OCI-LY1 (cell line): ENCODE measurements at regions not wholly inside any gene's neighbourhood (a gene's known extent, or its start where the extent isn't known, plus 50 kb on each side); places are given as distances from the start of the nearest gene placed in this dataset.

Experiments
- EZH2 ChIP-seq: fragments of 200-600 bp; sonication (generic), shearing (Covaris generic); IDR thresholded peaks from 2 replicates; pipeline ENCODE4 v1.8.0; 2017; ENCODE audit warnings: borderline replicate concordance, mixed run types, mild to moderate bottlenecking, antibody characterized with exemption, low read length, moderate library complexity, mixed read lengths
- TF ChIP-seq, protein P1 (sequence below): fragments of 200-600 bp; sonication (generic), shearing (Covaris generic); IDR thresholded peaks from 2 replicates; pipeline ENCODE4 v1.5.1; 2017; ENCODE audit warnings: mild to moderate bottlenecking, antibody characterized with exemption, low read length, moderate library complexity, mixed read lengths

- TF ChIP-seq, protein P1, sequence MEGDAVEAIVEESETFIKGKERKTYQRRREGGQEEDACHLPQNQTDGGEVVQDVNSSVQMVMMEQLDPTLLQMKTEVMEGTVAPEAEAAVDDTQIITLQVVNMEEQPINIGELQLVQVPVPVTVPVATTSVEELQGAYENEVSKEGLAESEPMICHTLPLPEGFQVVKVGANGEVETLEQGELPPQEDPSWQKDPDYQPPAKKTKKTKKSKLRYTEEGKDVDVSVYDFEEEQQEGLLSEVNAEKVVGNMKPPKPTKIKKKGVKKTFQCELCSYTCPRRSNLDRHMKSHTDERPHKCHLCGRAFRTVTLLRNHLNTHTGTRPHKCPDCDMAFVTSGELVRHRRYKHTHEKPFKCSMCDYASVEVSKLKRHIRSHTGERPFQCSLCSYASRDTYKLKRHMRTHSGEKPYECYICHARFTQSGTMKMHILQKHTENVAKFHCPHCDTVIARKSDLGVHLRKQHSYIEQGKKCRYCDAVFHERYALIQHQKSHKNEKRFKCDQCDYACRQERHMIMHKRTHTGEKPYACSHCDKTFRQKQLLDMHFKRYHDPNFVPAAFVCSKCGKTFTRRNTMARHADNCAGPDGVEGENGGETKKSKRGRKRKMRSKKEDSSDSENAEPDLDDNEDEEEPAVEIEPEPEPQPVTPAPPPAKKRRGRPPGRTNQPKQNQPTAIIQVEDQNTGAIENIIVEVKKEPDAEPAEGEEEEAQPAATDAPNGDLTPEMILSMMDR = no peak
- no peak for TF ChIP-seq EZH2
Measured at GRCh38 chr18:44111337-44111736, 569.4 kb upstream of the SETBP1 start.
